Lung (tissue), 11 donors: ENCODE measurements at regions not wholly inside any gene's neighbourhood (a gene's known extent, or its start where the extent isn't known, plus 50 kb on each side); places are given as distances from the start of the nearest gene placed in this dataset.

Experiments
- ATAC-seq: fragments of 200-7000 bp; cut with Tn5 transposase; one replicate; pipeline ENCODE4 v1.9.1; 2020; ENCODE audit warnings: moderate number of reproducible peaks; ENCODE audit not compliant: insufficient read depth, low FRiP score
- DNase-seq, 3 donors: peaks; one replicate each; pipeline ENCODE4 v3.0.0-alpha.2; 2013 to 2017
- H3K27ac ChIP-seq, 2 donors: one replicate each; pipeline ENCODE4 v1.5.1; 2013; ENCODE audit warnings: mild to moderate bottlenecking in 2 of 2, moderate library complexity in 2 of 2, control low read depth in 1 of 2, inconsistent platforms in 1 of 2, low read depth in 1 of 2, low read length in 1 of 2
- H3K27me3 ChIP-seq, 3 donors: one replicate each; pipeline ENCODE4 v1.5.1; 2013; ENCODE audit warnings: low read length in 2 of 3; ENCODE audit not compliant: control insufficient read depth in 3 of 3, insufficient read depth in 3 of 3
- H3K36me3 ChIP-seq, 4 donors: one replicate each; pipeline ENCODE4 v1.5.1; 2013; ENCODE audit warnings: low read length in 4 of 4, mild to moderate bottlenecking in 1 of 4, moderate library complexity in 1 of 4; ENCODE audit not compliant: control insufficient read depth in 4 of 4, insufficient read depth in 4 of 4
- H3K4me1 ChIP-seq, 5 donors: one replicate each; pipeline ENCODE4 v1.5.1; 2013; ENCODE audit warnings: low read length in 5 of 5, mild to moderate bottlenecking in 2 of 5, moderate library complexity in 1 of 5; ENCODE audit not compliant: control insufficient read depth in 5 of 5, insufficient read depth in 5 of 5
- H3K4me3 ChIP-seq: one replicate; pipeline ENCODE4 v1.5.1; 2013; ENCODE audit warnings: mild to moderate bottlenecking, control low read depth, moderate library complexity
- H3K9ac ChIP-seq, 2 donors: one replicate each; pipeline ENCODE4 v1.5.1; 2013; ENCODE audit warnings: low read length in 2 of 2, control low read depth in 1 of 2; ENCODE audit not compliant: insufficient read depth in 1 of 2
- H3K9me3 ChIP-seq, 4 donors: one replicate each; pipeline ENCODE4 v1.5.1; 2013; ENCODE audit warnings: low read length in 3 of 4, mild to moderate bottlenecking in 1 of 4, moderate library complexity in 1 of 4; ENCODE audit not compliant: control insufficient read depth in 4 of 4, insufficient read depth in 3 of 4
- CTCF ChIP-seq: IDR thresholded peaks from 2 replicates; pipeline ENCODE4 v1.5.1; 2012; ENCODE audit warnings: mild to moderate bottlenecking; ENCODE audit errors: control extremely low read depth, extremely low read depth
- WGBS, 2 donors: extraction: QIAGEN DNeasy Blood & Tissue Kit; methylation state at CpG; one replicate each; pipeline ENCODE4 v1.1.7; 2013; 5-methylcytosine and 5-hydroxymethylcytosine counted together
- donor health status: control.
- donor health status: control.
- donor health status: Bipolar disorder and iron deficiency.
- donor health status: healthy.
- donor health status: DM: yes; HTN: yes; CAD: no.

- ATAC-seq (no peak), DNase-seq (no peak)
- no peak for TF ChIP-seq CTCF
- Histone ChIP-seq H3K27me3 (peaks cover 0 to 10% (median 0%) of the 10 kb centered on the region in 3 donors), H3K36me3 (no peaks in the 10 kb centered on the region), H3K9me3 (no peaks in the 10 kb centered on the region), H3K27ac (no peak overlapping the region), H3K4me1 (no peaks in the 10 kb centered on the region), H3K4me3 (no peak overlapping the region), H3K9ac (no peak overlapping the region)
- 85 to 95% methylated on average over 1 of the region's 1 CpG for WGBS, 2 donors
These were observed 52.8 kb upstream of the MEIS1 start for GRCh38 chr2:66382091-66382490.

GRCh38 chr2:66379473-66379872 is 55.5 kb upstream of the MEIS1 start:
- Histone ChIP-seq H3K36me3 (no peaks in the 10 kb centered on the region), H3K4me3 (no peak overlapping the region), H3K9me3 (no peaks in the 10 kb centered on the region), H3K27me3 (peaks cover 0 to 7% (median 0%) of the 10 kb centered on the region in 3 donors), H3K9ac (no peak overlapping the region), H3K27ac (no peak overlapping the region), H3K4me1 (no peaks in the 10 kb centered on the region)
- no peak for ATAC-seq
- DNase-seq: no peak
- TF ChIP-seq CTCF: no peak

GRCh38 chr2:66377832-66378231 is 57.1 kb upstream of the MEIS1 start:
- H3K9me3 ChIP-seq: no peaks in the 10 kb centered on the region
- TF ChIP-seq CTCF: no peak
- no peak overlapping the region for H3K9ac ChIP-seq
- no peaks in the 10 kb centered on the region for H3K4me1 ChIP-seq
- ATAC-seq (no peak), DNase-seq (no peak)
- H3K36me3 ChIP-seq: no peaks in the 10 kb centered on the region
- 87 to 91% methylated on average over 6 of the region's 6 CpGs for WGBS, 2 donors
- H3K4me3 ChIP-seq: no peak overlapping the region
- no peak overlapping the region for H3K27ac ChIP-seq
- H3K27me3 ChIP-seq: peaks cover 0 to 7% (median 0%) of the 10 kb centered on the region in 3 donors

- Histone ChIP-seq H3K27ac (no peak overlapping the region), H3K9me3 (no peaks in the 10 kb centered on the region), H3K4me3 (no peak overlapping the region), H3K9ac (no peak overlapping the region), H3K36me3 (no peaks in the 10 kb centered on the region), H3K27me3 (no peaks in the 10 kb centered on the region), H3K4me1 (no peaks in the 10 kb centered on the region)
- no peak for TF ChIP-seq CTCF
- no peak for DNase-seq
- ATAC-seq: no peak
- WGBS, 2 donors: 76 to 84% methylated on average over 2 of the region's 2 CpGs
These were observed 64.1 kb upstream of the MEIS1 start for GRCh38 chr2:66370824-66371223.
